ENCODE measurements at regions not wholly inside any gene's neighbourhood (a gene's known extent, or its start where the extent isn't known, plus 50 kb on each side); places are given as distances from the start of the nearest gene placed in this dataset.
"Not testable (repeated sequence)": the region's sequence is repeated elsewhere in the genome, so short reads cannot be mapped to it uniquely, and the experiment has no call there.

- no peak for DNase-seq (ENCODE audit: low read depth)
These were observed 1000.4 kb upstream of the GBE1 start for GRCh38 chr3:82761858-82762257.

- no peak for DNase-seq (ENCODE audit: low read depth)
These were observed 984.1 kb upstream of the GBE1 start for GRCh38 chr3:82745544-82745943.

GRCh38 chr3:82743196-82743595 is 981.8 kb upstream of the GBE1 start:
- DNase-seq (ENCODE audit: low read depth) = no peak

- no peak for DNase-seq (ENCODE audit: low read depth)
These were observed 979.9 kb upstream of the GBE1 start for GRCh38 chr3:82741346-82741745.

GRCh38 chr3:82739390-82739789 is 977.9 kb upstream of the GBE1 start:
- DNase-seq (ENCODE audit: low read depth) = no peak

- DNase-seq (ENCODE audit: low read depth) = no peak
These were observed 975.3 kb upstream of the GBE1 start for GRCh38 chr3:82736696-82737277.

- DNase-seq (ENCODE audit: low read depth) = no peak
These were observed 953.8 kb upstream of the GBE1 start for GRCh38 chr3:82715091-82715856.

GRCh38 chr3:82707035-82707434 is 945.6 kb upstream of the GBE1 start:
- DNase-seq (ENCODE audit: low read depth) = no peak

GRCh38 chr3:82685761-82686160 is 924.3 kb upstream of the GBE1 start:
- DNase-seq (ENCODE audit: low read depth) = no peak

GRCh38 chr3:82676356-82677026 is 915.0 kb upstream of the GBE1 start:
- DNase-seq (ENCODE audit: low read depth) = no peak

GRCh38 chr3:82672966-82673365 is 911.5 kb upstream of the GBE1 start:
- no peak for DNase-seq (ENCODE audit: low read depth)

- no peak for DNase-seq (ENCODE audit: low read depth)
These were observed 910.0 kb upstream of the GBE1 start for GRCh38 chr3:82671466-82671865.

GRCh38 chr3:82654708-82655107 is 893.3 kb upstream of the GBE1 start:
- no peak for DNase-seq (ENCODE audit: low read depth)

- DNase-seq (ENCODE audit: low read depth) = no peak
These were observed 882.5 kb upstream of the GBE1 start for GRCh38 chr3:82643948-82644347.

GRCh38 chr3:82641701-82642100 is 880.3 kb upstream of the GBE1 start:
- DNase-seq (ENCODE audit: low read depth) = no peak

GRCh38 chr3:82640254-82640653 is 878.8 kb upstream of the GBE1 start:
- no peak for DNase-seq (ENCODE audit: low read depth)

- no peak for DNase-seq (ENCODE audit: low read depth)
These were observed 876.1 kb upstream of the GBE1 start for GRCh38 chr3:82637574-82637973.

- DNase-seq (ENCODE audit: low read depth) = no peak
These were observed 874.7 kb upstream of the GBE1 start for GRCh38 chr3:82636177-82636576.

- no peak for DNase-seq (ENCODE audit: low read depth)
These were observed 871.9 kb upstream of the GBE1 start for GRCh38 chr3:82633319-82633718.

- DNase-seq (ENCODE audit: low read depth) = no peak
These were observed 868.5 kb upstream of the GBE1 start for GRCh38 chr3:82629937-82630336.

GRCh38 chr3:82628385-82629014 is 867.1 kb upstream of the GBE1 start:
- DNase-seq (ENCODE audit: low read depth) = no peak

GRCh38 chr3:82627733-82628132 is 866.3 kb upstream of the GBE1 start:
- no peak for DNase-seq (ENCODE audit: low read depth)

GRCh38 chr3:82620744-82621143 is 859.3 kb upstream of the GBE1 start:
- not testable (repeated sequence) for DNase-seq (ENCODE audit: low read depth)

Measured in fibroblast of gingiva (primary cell).